ENCODE measurements at regions not wholly inside any gene's neighbourhood (a gene's known extent, or its start where the extent isn't known, plus 50 kb on each side); places are given as distances from the start of the nearest gene placed in this dataset.

DNA sequence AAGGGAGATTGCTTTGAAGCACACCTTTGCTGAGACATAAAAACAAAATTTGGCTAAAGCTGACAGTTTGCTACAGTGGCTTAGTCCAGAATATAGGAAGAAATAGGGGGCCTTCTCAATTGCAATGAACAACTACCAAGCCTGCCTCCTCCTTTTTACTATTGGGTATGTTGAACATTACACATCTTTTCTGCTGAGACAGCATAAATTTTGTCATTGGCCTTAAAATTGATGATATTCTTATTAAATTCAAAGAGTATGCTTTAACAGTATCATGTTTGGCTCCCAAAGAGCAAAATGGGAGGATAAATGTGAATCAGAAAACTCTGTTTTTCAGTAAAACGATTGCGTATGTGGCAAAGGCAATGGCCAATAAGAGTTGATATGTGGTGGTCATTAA lies 721.9 kb upstream of the IGFBP7 start (continued):
- TF ChIP-seq, protein P1, sequence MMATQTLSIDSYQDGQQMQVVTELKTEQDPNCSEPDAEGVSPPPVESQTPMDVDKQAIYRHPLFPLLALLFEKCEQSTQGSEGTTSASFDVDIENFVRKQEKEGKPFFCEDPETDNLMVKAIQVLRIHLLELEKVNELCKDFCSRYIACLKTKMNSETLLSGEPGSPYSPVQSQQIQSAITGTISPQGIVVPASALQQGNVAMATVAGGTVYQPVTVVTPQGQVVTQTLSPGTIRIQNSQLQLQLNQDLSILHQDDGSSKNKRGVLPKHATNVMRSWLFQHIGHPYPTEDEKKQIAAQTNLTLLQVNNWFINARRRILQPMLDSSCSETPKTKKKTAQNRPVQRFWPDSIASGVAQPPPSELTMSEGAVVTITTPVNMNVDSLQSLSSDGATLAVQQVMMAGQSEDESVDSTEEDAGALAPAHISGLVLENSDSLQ (IDR thresholded peaks at IDR 0.05), result no peak

DNA sequence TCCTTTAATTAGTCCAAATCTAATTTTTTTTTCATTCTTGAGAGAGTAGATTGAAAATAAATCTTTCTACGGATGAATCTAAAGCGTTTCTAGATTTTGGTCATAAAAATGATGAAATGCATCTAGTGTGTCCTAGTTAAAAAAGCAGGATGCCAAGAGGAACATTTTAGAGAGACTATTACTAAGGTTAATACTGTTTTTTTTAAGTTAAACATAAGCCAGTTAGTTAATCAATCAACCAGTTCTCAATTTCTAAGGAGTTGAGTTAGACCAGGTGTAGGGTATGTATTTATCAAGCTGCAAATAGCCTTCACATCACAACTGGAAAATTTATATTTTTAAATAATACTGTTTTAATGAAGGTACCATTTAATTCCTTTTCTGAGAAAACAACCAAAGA lies 679.5 kb upstream of the IGFBP7 start:
- Histone ChIP-seq H2AFZ (ENCODE audit: control insufficient read depth, low read depth, low read length) (no peak overlapping the region), H3K9me3 (replicated peaks; ENCODE audit: control insufficient read depth, insufficient read depth, low read length) (no peaks in the 10 kb centered on the region), H3K27ac (ENCODE audit: control insufficient read depth, insufficient read depth) (no peak overlapping the region), H3K4me3 (no peak overlapping the region), H3K27me3 (replicated peaks in 1 of 2; ENCODE audit: control insufficient read depth in 2 of 2, insufficient read depth in 2 of 2, low read length in 1 of 2) (no peaks in the 10 kb centered on the region), H3K4me2 (ENCODE audit: control insufficient read depth, insufficient read depth) (no peak overlapping the region), H4K20me1 (ENCODE audit: control insufficient read depth, insufficient read depth) (no peaks in the 10 kb centered on the region), H3K79me2 (ENCODE audit: control insufficient read depth, insufficient read depth, low read length) (no peaks in the 10 kb centered on the region), H3K4me1 (ENCODE audit: control insufficient read depth, insufficient read depth, low read length) (no peaks in the 10 kb centered on the region), H3K9ac (ENCODE audit: control insufficient read depth, insufficient read depth, low read length) (no peak overlapping the region), H3K36me3 (ENCODE audit: control insufficient read depth in 2 of 2, insufficient read depth in 2 of 2, low read length in 1 of 2) (no peaks in the 10 kb centered on the region)
- SMC1A ChIA-PET (ENCODE audit: uncharacterized antibody, unreplicated experiment), result no interaction called here
- intact Hi-C loops (cut with micrococcal nuclease; ENCODE audit: unreplicated experiment) (no loop called here), in situ Hi-C loops (cut with MboI) (no loop called here)
- CTCF ChIA-PET, result no interaction called here
- TF ChIP-seq PAX5 (IDR thresholded peaks at IDR 0.05; ENCODE audit: borderline replicate concordance, low read depth, low read length), result no peak
- no peak for TF ChIP-seq MYC (IDR thresholded peaks at IDR 0.05; ENCODE audit: insufficient read depth, insufficient read length, insufficient replicate concordance, low read length, severe bottlenecking)
- no peak for TF ChIP-seq RB1 (IDR thresholded peaks at IDR 0.05; ENCODE audit: borderline replicate concordance)
- no peak for TF ChIP-seq ZBED1 (IDR thresholded peaks at IDR 0.05; ENCODE audit: borderline replicate concordance)
- TF ChIP-seq STAT3 (IDR thresholded peaks at IDR 0.05; ENCODE audit: low read depth, low read length), result no peak
- no peak for TF ChIP-seq FOXM1 (IDR thresholded peaks at IDR 0.05; ENCODE audit: low read depth, low read length)
- no peak for TF ChIP-seq LARP7 (IDR thresholded peaks at IDR 0.05)
- no peak for TF ChIP-seq CEBPB (IDR thresholded peaks at IDR 0.05; ENCODE audit: borderline replicate concordance in 1 of 2, low read depth in 2 of 2, low read length in 2 of 2)
- no peak for TF ChIP-seq RBBP5 (conservative IDR thresholded peaks at IDR 0.05)
- TF ChIP-seq IRF4 (IDR thresholded peaks at IDR 0.05; ENCODE audit: low read depth, low read length), result no peak
- TF ChIP-seq TCF3 (IDR thresholded peaks at IDR 0.05; ENCODE audit: borderline replicate concordance, insufficient read depth, low read depth, low read length), result no peak
- no peak for DNase-seq (ENCODE audit: low read depth, low spot score)
- RAD21 ChIA-PET (ENCODE audit: unreplicated experiment), result no interaction called here
- ATAC-seq, result no peak
- WGBS (ENCODE audit: insufficient coverage, insufficient replicate concordance, low lambda C conversion rate, missing lambda C conversion rate), result 32% methylated on average over 2 of the region's 2 CpGs
- FAIRE-seq, result no peak
- POLR2A ChIA-PET, result no interaction called here
- no TSS peak for BruUV-seq (replicated peaks)

Data from GM12878 (cell line).